HG03378 (cell line): ENCODE measurements at regions not wholly inside any gene's neighbourhood (a gene's known extent, or its start where the extent isn't known, plus 50 kb on each side); places are given as distances from the start of the nearest gene placed in this dataset.
"Not testable (repeated sequence)": the region's sequence is repeated elsewhere in the genome, so short reads cannot be mapped to it uniquely, and the experiment has no call there.

ENCODE experiments used
- ATAC-seq: cut with Tn5 transposase; IDR thresholded peaks from one replicate; pipeline ENCODE4 v1.9.1; 2021; ENCODE audit warnings: mild to moderate bottlenecking, moderate library complexity; ENCODE audit not compliant: unreplicated experiment

DNA sequence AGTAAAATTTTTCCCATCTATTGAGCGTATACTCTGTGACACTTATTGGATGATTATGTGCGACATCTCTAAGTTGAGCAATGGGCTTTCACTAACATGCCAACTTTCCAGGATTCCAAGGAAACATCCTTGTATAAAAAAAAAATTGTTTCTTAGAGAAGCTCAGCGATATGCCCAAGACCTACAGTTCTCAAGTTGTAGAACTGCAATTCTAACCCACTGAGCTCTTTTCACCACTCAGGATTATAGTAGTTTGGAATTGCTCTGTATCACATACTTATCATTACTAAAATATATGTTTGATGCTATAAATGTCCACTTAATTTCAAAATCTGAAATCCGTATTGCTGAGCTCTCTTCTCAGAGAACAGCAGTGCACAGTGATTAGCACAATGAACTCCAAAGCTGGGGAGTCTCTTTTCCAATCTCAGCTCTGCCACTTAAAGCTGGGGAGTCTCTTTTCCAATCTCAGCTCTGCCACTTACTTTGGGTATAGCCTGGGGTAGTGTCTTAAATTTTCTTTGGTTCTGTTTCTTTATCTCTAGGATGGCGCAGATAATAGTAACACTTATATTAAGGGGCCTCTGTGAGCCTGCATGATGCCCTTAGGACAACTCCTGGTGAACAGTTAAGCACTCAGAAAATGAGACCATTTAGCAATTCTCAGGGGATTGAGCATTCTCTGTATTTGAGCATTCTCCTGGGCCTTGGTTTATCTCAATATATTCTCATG is 1722.2 kb upstream of the AGA start:
- no peak for ATAC-seq

DNA sequence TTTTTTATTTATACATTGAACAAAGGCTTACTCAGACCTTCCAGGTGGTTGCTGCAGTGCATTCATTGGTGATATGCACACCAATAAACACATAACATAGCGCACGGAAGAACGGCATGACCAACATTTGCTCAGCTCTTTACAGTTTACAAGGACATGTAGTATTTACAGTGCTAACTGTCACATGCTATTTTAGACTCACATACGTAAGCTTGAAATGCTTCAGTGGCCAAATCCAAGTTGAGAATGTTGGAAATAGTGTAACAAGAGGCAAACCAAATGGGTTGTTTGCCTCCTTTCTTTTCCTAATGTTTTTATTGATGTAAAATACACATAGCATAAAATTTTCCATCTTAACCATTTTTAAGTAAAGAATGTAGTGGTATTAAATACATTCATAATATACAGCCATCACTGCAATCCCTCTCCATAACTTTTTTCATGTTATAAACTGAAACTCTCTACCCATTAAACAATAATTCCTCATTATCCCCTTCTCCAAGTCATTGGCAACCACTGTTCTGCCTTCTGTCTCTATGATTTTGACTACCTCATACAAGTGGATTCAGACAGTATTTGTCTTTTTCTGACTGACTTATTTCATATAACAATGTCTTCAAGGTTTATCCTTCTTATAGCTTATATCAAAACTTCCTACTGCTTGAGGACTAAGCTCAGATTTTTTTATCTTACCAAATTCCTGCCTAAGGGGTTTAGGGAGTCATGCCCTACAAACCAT is 1722.9 kb upstream of the AGA start:
- ATAC-seq: no peak

DNA sequence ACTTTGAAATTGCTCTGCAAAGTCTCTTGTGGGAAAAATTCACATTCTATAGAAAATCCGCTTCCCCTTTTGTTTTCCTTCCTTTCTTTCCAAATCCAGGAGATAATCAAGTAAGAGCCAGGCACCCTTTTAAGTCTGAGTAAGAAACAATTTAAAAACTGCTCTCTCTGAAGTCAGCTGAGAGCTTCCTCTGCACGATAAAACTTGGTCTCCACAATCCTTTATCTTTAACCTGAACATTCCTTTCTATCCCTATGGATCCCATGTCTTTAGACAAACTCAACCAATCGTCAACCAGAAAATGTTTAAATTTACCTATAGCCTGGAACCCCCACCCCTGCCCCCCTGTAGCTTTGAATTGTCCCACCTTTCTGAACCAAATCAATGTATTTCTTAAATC is 1723.6 kb upstream of the AGA start:
- ATAC-seq: no peak

DNA sequence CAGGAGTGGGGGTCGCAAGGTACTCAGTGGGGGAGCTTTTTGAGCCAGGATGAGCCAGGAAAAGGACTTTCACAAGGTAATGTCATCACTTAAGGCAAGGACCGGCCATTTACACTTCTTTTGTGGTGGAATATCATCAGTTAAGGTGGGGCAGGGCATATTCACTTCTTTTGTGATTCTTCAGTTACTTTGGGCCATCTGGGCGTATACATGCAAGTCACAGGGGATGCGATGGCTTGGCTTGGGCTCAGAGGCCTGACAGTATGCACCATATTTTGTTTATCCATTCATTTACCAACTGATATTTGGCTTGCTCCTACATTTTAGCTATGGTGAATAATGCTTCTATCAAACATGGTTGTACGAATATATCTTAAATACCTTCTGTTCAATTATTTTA is 1728.1 kb upstream of the AGA start:
- not testable (repeated sequence) for ATAC-seq

DNA sequence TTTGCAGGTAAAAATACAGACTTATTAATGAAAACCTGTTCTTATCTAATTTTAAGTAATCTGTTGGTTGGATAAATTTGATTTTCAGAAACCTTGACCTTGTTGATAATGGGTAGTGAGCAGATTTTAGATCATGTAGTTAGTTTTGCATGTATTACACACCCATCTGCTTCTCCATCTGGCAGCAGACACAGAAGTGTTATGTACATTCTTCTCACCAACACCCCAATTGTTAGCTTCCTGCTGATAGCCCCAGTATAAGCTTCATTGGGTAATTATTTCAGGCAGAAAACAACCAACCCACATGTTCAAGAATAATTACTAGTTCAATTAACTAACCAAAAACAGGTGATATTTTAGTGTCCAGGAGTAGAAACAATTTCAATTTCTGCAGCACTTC is 1740.5 kb upstream of the AGA start:
- no peak for ATAC-seq

DNA sequence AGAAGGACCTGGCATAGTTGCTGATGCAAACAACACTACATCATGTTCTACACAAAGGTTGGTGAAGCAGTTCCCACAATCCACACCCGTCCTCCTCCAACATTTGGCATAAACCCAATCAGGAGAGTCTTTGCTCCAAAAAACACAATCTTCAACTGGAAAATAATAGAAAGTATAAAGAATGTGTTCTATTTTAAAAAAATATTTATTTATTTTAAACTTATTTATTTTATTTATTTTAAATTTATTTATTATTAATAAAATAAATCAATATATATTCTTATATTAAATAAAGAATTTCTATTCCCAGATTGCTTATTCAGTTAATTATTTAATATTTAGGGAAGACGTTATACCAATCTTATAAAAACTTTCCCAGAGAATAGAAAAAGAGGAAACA is 1753.7 kb upstream of the AGA start:
- no peak for ATAC-seq

DNA sequence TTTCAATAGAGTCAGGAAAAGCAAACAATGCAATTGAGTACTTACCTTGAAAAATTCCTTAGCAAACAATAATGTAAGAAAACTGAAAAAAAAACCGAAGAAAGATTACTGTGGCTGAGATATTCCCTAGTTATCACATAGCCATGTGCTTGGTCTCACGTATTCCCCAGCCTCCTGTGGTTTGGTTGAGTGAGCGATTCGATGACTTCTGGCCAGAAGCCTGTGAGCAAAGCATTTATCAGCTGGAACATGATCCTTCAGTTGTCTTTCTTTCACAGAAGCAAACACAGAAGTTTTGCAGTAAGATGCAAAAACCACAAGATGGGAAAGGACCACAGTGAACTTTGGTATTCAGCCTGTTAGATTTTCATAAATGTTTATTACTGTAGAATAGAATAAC is 1754.3 kb upstream of the AGA start:
- no peak for ATAC-seq

DNA sequence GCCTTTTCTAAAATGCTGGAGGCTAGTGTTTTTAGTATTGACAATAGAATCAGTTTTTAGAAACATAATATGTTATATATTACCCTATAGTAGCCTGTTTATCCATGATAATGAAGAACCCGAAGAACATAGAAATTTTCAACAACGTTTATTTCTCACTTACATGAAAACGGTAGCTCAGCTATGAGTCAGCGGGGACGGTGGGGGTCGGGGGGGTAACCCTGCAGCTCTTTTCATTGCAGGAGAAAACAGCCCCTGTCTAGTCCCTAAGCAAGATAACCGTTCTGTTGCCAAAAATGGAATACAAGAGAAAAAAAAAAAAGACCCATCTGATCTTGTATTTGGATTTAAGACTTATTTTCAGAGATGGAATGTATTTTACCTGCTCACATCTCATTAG is 1758.4 kb upstream of the AGA start:
- ATAC-seq: no peak

DNA sequence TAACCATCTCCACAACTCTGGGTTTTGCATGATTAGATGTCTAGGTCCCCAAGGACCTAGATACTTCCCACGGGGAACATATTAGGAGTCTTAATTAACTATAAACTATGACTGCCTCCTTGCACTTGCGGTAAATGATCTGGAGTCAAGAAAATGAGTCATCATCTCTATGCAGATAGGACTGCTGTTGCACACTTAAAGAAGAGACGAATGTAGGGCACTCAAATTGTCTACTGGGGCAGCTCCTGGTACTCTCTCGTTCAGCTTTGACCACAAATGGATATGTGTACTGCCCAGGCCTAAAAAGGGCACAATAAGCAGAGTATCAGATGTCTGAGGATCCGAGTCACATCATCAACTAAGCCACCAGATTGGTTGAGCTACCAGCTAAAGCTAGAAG is 1783.4 kb upstream of the AGA start:
- ATAC-seq: no peak

DNA sequence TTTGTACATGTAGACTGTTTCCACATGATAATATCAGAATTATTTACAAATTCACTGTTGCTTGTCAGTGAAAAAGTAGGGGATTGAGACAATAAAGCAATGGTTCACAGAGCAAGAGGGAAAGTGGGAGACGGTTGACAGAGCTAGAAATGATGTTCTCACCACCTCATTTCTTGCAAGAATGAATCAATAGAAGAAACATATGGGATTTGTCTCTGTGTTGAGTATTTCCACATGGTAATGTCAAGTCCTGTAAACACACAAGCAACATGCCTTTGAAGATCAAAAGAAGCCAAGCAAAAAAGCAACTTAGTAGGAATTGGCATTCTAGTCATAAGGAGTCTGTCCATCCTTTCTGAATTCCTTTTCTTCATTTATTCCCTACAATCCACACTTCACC is 1806.6 kb upstream of the AGA start:
- ATAC-seq: no peak

DNA sequence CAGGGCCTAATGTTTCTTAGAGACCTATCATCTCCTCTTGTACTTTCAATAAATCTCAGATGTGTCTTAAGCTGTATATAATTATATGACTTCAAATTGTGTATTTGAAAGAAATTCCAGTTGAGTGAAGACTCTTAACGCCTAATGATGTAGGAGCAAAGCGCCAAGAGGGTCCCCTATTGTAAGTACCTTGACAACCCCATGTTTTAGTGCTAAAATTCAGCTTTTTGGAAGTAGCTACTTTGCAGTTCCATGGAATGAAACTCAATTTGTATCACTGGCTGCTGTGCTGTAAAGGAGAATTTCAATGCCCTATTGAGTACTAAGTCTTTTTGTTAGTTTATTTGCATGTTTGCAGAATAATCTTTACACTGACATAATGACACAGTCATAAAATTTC is 1826.6 kb upstream of the AGA start:
- ATAC-seq: no peak

DNA sequence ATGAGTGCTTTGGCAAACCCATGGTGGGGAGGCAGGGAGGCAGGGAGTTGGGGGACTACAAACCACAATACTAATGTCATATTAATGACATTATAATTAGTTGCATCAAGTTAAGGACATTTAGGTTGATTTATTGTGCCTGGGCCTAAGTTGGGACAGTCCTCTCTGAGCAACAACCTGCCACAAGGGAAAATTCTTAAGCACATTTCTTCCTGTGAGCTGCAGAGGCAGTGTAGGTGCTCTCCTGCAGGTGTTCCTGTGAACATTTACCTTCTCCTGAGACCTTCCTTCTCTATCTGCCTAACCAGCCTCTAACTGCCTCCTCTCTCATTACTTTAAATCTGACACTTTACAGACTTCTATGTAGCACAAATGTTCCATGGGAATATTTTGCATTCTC is 1830.0 kb upstream of the AGA start:
- no peak for ATAC-seq

DNA sequence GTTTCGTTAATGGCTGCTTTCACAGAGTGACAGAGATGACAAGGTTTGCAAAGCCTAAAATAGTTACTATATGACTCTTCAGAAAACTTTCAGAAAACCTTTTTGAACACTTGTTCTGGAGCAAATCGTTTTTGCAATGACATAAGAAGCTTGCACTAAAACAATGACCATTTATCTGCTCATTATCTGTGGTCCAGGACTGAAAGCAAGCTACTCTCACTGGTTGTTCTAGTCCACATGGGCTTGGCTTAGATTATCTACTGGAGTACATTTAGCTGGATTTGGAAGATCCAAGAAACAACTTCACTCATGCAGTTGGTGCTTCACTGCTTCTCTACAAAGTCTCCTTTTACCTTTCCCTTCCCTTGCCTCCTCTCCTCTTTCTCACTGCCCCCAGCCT is 1836.4 kb upstream of the AGA start:
- ATAC-seq: no peak

DNA sequence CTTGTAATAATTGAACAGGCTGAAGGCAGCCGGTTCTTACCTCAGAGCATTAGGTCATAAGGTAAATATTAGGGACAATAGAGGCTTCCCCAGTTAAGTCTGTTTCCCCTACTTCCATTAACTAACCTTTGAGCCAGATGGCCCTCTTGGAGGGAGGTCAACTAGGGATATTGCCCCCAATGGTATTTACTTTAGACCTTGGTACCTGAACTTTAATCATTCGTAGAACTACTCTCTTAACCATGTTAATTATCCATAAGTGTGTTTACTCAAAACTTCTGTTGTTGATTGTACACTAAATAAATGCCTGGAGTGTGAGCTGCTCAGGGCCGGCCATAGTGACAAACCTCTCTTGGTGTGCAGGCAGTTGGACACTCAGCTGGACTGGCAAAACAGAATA is 1843.5 kb upstream of the AGA start:
- no peak for ATAC-seq

DNA sequence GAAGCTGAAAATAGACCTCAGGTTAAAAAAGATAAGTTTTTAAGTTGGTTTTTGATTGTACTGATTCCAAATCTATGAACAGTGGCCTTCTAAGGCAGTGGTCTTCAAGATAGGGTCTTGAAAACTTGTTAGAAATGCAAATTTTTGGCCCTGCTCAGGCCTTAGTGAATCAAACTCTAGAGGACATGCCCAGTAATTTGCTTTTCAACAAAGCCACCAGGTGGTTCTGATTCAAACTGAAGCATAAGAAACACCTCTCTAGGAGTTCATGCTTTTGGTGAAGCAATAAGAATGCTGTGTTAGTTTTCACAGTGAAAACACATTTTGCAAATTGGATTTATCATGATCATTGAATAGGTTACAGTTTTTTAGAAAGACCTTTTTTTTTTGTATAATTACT is 1849.4 kb upstream of the AGA start:
- ATAC-seq: no peak

DNA sequence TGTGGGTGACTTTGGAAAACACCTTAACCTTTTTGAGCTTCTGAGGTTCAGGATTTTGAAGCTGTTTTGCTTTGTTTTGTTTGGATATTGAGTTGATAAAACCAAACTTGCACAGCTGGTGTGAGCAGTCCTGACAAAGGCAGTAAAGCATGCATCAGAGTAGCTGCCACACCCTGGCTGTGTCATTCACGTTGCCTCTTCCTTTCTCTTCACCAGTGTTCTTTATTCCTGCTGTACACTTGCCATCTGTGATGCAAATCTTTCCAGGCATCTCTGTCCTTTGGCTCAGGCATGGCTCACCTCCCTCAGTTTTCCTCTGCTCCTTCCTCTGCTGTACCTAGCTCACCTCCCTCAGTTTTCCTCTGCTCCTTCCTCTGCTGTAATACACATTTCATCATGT is 1850.2 kb upstream of the AGA start:
- ATAC-seq: no peak

DNA sequence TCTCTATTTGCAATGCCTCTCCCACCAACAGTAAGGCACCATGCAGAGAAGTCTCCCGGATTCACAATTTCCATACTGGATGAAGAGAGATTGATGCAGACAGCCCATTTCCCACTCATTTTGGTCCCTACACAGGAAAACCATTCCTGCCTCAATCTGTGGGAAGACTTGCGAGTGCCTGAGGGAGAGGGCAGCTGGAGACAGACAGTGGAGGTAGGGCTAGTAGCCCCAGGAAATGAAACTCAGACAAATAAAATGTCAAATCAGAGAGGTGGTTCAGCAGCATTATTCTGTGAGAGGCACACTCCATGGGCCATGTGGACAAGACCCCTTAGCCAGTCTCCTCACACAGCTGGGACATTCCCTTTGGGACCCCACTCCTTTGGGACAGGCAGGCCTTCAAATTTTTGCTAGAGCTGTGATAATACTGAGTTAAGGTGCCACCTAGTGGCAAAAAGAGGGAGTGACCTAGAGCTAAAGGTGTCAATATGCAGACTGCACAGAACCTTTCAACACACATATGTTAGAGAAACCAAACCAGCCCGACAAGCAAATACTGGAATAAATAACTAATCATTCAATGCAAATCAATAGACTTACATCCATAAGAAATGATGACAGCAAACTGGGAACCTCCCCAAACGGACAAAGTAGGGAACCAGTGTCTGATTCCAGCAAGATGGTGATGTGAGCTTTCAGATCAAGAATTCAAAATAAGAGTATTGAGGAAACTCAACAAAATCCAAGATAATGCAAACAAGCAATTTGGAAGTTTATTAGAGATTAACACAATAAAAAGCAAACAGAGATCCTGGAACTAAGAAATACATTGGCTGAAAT is 1865.3 kb upstream of the AGA start:
- ATAC-seq: peak; percentile 96

DNA sequence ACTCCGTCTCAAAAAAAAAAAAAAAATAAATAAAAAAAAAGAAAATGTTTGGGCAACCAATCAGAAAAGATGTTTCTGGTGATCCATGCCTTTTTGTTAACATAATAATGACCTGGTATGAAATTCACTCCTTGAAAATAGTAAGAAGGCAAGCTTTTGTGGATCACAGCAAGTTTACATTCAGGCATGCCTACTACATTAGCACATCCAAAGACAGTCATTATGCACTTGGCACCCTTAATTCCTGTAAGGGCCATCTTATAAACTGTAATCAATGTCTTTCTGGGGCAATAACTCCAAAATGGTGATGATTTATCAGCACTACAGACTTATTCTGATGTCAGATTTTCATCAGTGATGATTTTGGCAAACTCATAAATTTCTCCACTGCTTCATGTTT is 1871.6 kb upstream of the AGA start:
- no peak for ATAC-seq

DNA sequence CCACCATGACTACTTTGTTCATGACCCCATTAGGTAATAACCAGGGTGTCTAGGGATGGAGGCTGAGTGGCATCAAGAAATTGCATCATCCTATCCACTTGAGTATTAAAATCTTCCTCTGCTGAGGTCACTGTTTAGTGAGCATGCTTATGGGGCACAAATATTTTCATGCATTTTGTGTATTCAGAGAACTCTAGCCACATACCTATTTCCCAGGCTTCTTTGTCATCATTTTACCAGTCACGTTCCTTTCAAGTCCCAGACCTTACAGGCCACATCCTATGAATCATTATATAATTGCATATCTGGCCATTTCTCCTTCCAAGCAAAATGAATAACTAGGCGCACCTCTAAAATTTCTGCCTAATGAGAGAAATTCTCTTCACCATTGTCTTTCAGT is 1882.9 kb upstream of the AGA start:
- ATAC-seq: no peak

DNA sequence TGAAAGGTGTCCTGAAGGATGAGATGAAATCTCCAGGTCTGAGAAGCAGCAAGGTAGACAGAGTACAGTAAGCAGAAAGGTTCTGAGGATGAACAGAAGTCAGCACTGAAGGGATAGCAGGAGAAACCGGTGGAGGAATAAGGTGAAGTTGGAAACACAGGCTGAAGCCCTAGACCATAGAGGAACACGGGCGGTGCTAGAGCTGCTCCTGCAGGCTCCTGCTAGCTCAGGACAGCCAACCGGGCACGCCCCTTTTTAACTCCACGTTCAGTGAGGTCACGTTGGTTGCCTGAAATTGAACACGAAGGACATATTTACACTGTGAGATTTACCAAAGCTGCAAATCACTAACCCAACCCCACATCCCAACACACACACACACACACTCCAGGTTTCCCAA is 1886.4 kb upstream of the AGA start:
- ATAC-seq: no peak

DNA sequence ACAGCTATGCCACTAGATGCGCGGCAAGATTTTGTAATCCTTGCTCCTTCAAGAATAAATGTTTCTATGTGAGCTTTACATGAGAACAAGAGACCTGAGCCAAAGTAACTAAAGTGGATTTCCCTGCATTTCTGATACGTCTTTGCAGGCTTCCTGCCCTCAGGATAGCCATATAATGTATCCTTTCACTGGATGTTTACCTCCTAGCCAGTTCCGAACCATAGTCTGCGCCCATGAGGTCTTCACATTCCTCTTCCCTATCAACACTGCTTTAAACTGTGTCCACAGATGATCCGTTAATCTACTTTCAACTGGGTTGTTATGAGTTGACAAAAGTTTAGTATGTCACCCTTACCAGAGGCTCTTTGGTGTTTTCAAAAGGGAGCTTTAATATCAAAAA is 1889.1 kb upstream of the AGA start:
- ATAC-seq: no peak

DNA sequence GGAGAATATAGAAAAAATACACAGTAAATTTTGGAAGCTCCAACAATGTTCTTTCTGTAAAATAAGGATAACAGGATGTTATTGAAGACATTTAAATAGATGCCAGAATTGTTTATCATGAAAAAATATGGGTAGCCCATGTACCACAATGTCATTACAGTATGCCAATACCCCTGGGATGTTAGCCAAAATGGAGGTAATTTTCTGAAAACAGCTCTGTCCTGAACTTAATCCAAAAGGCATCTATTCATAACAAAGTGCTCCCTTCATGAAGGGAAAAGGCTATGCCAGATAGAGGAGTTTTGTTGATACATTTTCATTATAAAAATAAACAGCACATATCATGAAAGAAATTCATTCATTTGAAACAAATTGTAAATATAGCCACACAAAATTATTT is 1902.6 kb upstream of the AGA start:
- no peak for ATAC-seq
